Lung (tissue), 11 donors: ENCODE measurements at regions not wholly inside any gene's neighbourhood (a gene's known extent, or its start where the extent isn't known, plus 50 kb on each side); places are given as distances from the start of the nearest gene placed in this dataset.

Source experiments
- ATAC-seq: fragments of 200-7000 bp; cut with Tn5 transposase; one replicate; pipeline ENCODE4 v1.9.1; 2020; ENCODE audit warnings: moderate number of reproducible peaks; ENCODE audit not compliant: insufficient read depth, low FRiP score
- DNase-seq, 3 donors: peaks; one replicate each; pipeline ENCODE4 v3.0.0-alpha.2; 2013 to 2017
- H3K27ac ChIP-seq, 2 donors: one replicate each; pipeline ENCODE4 v1.5.1; 2013; ENCODE audit warnings: mild to moderate bottlenecking in 2 of 2, moderate library complexity in 2 of 2, control low read depth in 1 of 2, inconsistent platforms in 1 of 2, low read depth in 1 of 2, low read length in 1 of 2
- H3K27me3 ChIP-seq, 3 donors: one replicate each; pipeline ENCODE4 v1.5.1; 2013; ENCODE audit warnings: low read length in 2 of 3; ENCODE audit not compliant: control insufficient read depth in 3 of 3, insufficient read depth in 3 of 3
- H3K36me3 ChIP-seq, 4 donors: one replicate each; pipeline ENCODE4 v1.5.1; 2013; ENCODE audit warnings: low read length in 4 of 4, mild to moderate bottlenecking in 1 of 4, moderate library complexity in 1 of 4; ENCODE audit not compliant: control insufficient read depth in 4 of 4, insufficient read depth in 4 of 4
- H3K4me1 ChIP-seq, 5 donors: one replicate each; pipeline ENCODE4 v1.5.1; 2013; ENCODE audit warnings: low read length in 5 of 5, mild to moderate bottlenecking in 2 of 5, moderate library complexity in 1 of 5; ENCODE audit not compliant: control insufficient read depth in 5 of 5, insufficient read depth in 5 of 5
- H3K4me3 ChIP-seq: one replicate; pipeline ENCODE4 v1.5.1; 2013; ENCODE audit warnings: mild to moderate bottlenecking, control low read depth, moderate library complexity
- H3K9ac ChIP-seq, 2 donors: one replicate each; pipeline ENCODE4 v1.5.1; 2013; ENCODE audit warnings: low read length in 2 of 2, control low read depth in 1 of 2; ENCODE audit not compliant: insufficient read depth in 1 of 2
- H3K9me3 ChIP-seq, 4 donors: one replicate each; pipeline ENCODE4 v1.5.1; 2013; ENCODE audit warnings: low read length in 3 of 4, mild to moderate bottlenecking in 1 of 4, moderate library complexity in 1 of 4; ENCODE audit not compliant: control insufficient read depth in 4 of 4, insufficient read depth in 3 of 4
- CTCF ChIP-seq: IDR thresholded peaks from 2 replicates; pipeline ENCODE4 v1.5.1; 2012; ENCODE audit warnings: mild to moderate bottlenecking; ENCODE audit errors: control extremely low read depth, extremely low read depth
- WGBS, 2 donors: extraction: QIAGEN DNeasy Blood & Tissue Kit; methylation state at CpG; one replicate each; pipeline ENCODE4 v1.1.7; 2013; 5-methylcytosine and 5-hydroxymethylcytosine counted together
- donor health status: control.
- donor health status: control.
- donor health status: Bipolar disorder and iron deficiency.
- donor health status: healthy.
- donor health status: DM: yes; HTN: yes; CAD: no.

- H3K9me3 ChIP-seq: peaks cover 0 to 9% (median 3%) of the 10 kb centered on the region in 4 donors
- 88 to 91% methylated on average over 2 of the region's 2 CpGs for WGBS, 2 donors
- no peak overlapping the region for H3K9ac ChIP-seq
- DNase-seq (no peak), ATAC-seq (no peak)
- H3K27ac ChIP-seq: no peak overlapping the region
- H3K36me3 ChIP-seq: no peaks in the 10 kb centered on the region
- H3K4me3 ChIP-seq: no peak overlapping the region
- no peaks in the 10 kb centered on the region for H3K4me1 ChIP-seq
- TF ChIP-seq CTCF: no peak
- no peaks in the 10 kb centered on the region for H3K27me3 ChIP-seq
These were observed 492.2 kb upstream of the ROBO2 start for GRCh38 chr3:76547674-76548073.

GRCh38 chr3:76550522-76551201 is 489.2 kb upstream of the ROBO2 start:
- DNase-seq (no peak), ATAC-seq (no peak)
- H3K27ac ChIP-seq: no peak overlapping the region
- no peak overlapping the region for H3K9ac ChIP-seq
- no peaks in the 10 kb centered on the region for H3K27me3 ChIP-seq
- H3K9me3 ChIP-seq: peaks cover 0 to 9% (median 3%) of the 10 kb centered on the region in 4 donors
- H3K4me3 ChIP-seq: no peak overlapping the region
- peaks cover 0 to 6% (median 0%) of the 10 kb centered on the region in 5 donors for H3K4me1 ChIP-seq
- WGBS, 2 donors: 91 to 92% methylated on average over 7 of the region's 7 CpGs
- H3K36me3 ChIP-seq: no peaks in the 10 kb centered on the region
- TF ChIP-seq CTCF: no peak

- H3K27me3 ChIP-seq: no peaks in the 10 kb centered on the region
- no peaks in the 10 kb centered on the region for H3K36me3 ChIP-seq
- DNase-seq (no peak), ATAC-seq (no peak)
- H3K27ac ChIP-seq: no peak overlapping the region
- H3K4me3 ChIP-seq: no peak overlapping the region
- 93 to 95% methylated on average over 5 of the region's 5 CpGs for WGBS, 2 donors
- H3K4me1 ChIP-seq: peaks cover 0 to 6% (median 0%) of the 10 kb centered on the region in 5 donors
- no peak for TF ChIP-seq CTCF
- H3K9ac ChIP-seq: no peak overlapping the region
- peaks cover 0 to 9% (median 3%) of the 10 kb centered on the region in 4 donors for H3K9me3 ChIP-seq
These were observed 488.2 kb upstream of the ROBO2 start for GRCh38 chr3:76551739-76552138.

GRCh38 chr3:76552653-76553052 is 487.2 kb upstream of the ROBO2 start:
- H3K9ac ChIP-seq: no peak overlapping the region
- H3K9me3 ChIP-seq: peaks cover 0 to 9% (median 3%) of the 10 kb centered on the region in 4 donors
- 80 to 82% methylated on average over 2 of the region's 2 CpGs for WGBS, 2 donors
- DNase-seq (peak in 1 of 3 donors; percentile 12), ATAC-seq (no peak)
- H3K36me3 ChIP-seq: no peaks in the 10 kb centered on the region
- TF ChIP-seq CTCF: no peak
- H3K4me3 ChIP-seq: no peak overlapping the region
- H3K4me1 ChIP-seq: peaks cover 0 to 6% (median 0%) of the 10 kb centered on the region in 5 donors
- H3K27ac ChIP-seq: no peak overlapping the region
- no peaks in the 10 kb centered on the region for H3K27me3 ChIP-seq
